Mesothelial cell of epicardium (in vitro differentiated cells): ENCODE measurements at regions not wholly inside any gene's neighbourhood (a gene's known extent, or its start where the extent isn't known, plus 50 kb on each side); places are given as distances from the start of the nearest gene placed in this dataset.

ENCODE experiments used
- DNase-seq, 2 experiments: peaks; one replicate each; pipeline ENCODE4 v3.0.0; 2021; ENCODE audit warnings: low spot score in 2 of 2; ENCODE audit not compliant: unreplicated experiment in 2 of 2
- H3K27ac Mint-ChIP-seq: 2 replicates; pipeline ENCODE4 v1.8.0; 2021; ENCODE audit warnings: mixed read lengths
- H3K27me3 Mint-ChIP-seq: 2 replicates; pipeline ENCODE4 v1.8.0; 2021; ENCODE audit warnings: low read depth, mixed read lengths
- H3K36me3 Mint-ChIP-seq: 2 replicates; pipeline ENCODE4 v1.8.0; 2021; ENCODE audit warnings: mixed read lengths
- H3K4me1 Mint-ChIP-seq: 2 replicates; pipeline ENCODE4 v1.8.0; 2021; ENCODE audit warnings: mixed read lengths
- H3K4me3 Mint-ChIP-seq: 2 replicates; pipeline ENCODE4 v1.8.0; 2021; ENCODE audit warnings: mild to moderate bottlenecking, moderate library complexity, mixed read lengths
- H3K9me3 Mint-ChIP-seq: 2 replicates; pipeline ENCODE4 v1.8.0; 2021; ENCODE audit warnings: mixed read lengths
- TF ChIP-seq, protein P1 (sequence below): fragments of 200-600 bp; sonication (generic); IDR thresholded peaks from one replicate; pipeline ENCODE4 v1.5.0; 2021; ENCODE audit warnings: antibody characterized with exemption; ENCODE audit not compliant: unreplicated experiment

DNA sequence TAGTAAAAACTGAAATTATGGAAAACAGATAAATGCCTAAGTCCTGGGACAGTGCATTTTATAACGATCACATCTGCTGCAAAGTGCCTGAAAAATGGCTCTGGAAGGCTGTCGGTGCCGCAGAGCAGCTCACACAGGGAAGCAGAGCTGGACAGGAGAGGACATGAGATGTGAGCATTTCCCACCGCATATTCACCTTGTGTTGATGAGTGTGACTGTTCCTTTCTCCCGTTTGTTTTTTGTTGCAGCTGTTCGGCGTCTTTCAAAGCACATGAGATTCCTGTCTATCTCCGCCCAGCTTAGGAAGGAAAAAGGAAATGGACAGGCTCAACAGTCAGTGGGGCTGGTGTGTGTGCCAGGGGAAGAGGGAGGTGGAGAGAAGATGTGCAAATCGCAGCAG lies 164.9 kb upstream of the SEMA6A start:
- Mint-ChIP-seq H3K36me3 (no peaks in the 10 kb centered on the region), H3K4me1 (peaks cover 19% of the 10 kb centered on the region), H3K4me3 (no peak overlapping the region), H3K27me3 (no peaks in the 10 kb centered on the region), H3K27ac (no peak overlapping the region), H3K9me3 (peaks cover 8% of the 10 kb centered on the region)
- no peak for DNase-seq
- TF ChIP-seq, protein P1, sequence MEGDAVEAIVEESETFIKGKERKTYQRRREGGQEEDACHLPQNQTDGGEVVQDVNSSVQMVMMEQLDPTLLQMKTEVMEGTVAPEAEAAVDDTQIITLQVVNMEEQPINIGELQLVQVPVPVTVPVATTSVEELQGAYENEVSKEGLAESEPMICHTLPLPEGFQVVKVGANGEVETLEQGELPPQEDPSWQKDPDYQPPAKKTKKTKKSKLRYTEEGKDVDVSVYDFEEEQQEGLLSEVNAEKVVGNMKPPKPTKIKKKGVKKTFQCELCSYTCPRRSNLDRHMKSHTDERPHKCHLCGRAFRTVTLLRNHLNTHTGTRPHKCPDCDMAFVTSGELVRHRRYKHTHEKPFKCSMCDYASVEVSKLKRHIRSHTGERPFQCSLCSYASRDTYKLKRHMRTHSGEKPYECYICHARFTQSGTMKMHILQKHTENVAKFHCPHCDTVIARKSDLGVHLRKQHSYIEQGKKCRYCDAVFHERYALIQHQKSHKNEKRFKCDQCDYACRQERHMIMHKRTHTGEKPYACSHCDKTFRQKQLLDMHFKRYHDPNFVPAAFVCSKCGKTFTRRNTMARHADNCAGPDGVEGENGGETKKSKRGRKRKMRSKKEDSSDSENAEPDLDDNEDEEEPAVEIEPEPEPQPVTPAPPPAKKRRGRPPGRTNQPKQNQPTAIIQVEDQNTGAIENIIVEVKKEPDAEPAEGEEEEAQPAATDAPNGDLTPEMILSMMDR: no peak

DNA sequence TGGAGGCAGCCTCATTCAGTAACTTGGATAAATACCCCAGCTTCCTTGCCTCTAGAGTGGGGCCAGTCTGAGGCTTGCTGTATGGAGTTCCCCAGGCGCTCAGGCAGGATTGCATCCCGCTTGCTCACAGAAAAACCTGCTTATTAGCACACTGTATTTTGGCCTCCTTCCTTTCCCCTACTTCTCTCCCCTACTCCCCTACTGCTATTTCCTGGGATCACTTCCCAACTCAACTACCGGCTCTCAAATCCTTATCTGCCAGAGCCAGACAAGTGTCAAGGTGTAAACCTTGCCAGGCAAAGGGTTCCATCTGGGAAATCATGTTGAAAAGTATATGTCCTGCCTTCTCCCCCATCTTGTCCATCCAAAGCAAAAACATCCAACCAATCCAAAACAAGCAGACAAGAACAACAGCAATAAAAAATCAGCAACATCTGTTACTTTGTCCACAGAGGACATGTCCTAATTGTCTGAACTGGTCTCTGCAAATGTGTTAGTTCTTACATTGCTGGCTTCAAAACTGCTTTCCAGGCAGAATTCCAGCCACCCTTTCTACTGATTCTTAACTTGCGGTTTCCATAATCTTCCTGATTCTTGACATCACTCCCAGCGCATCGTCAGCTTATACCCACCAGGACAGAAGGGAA lies 164.1 kb upstream of the SEMA6A start:
- H3K4me3 Mint-ChIP-seq: no peak overlapping the region
- H3K9me3 Mint-ChIP-seq: peaks cover 4% of the 10 kb centered on the region
- no peaks in the 10 kb centered on the region for H3K36me3 Mint-ChIP-seq
- no peak for DNase-seq
- no peak overlapping the region for H3K27ac Mint-ChIP-seq
- TF ChIP-seq, protein P1: no peak
- H3K27me3 Mint-ChIP-seq: no peaks in the 10 kb centered on the region
- H3K4me1 Mint-ChIP-seq: peaks cover 27% of the 10 kb centered on the region

DNA sequence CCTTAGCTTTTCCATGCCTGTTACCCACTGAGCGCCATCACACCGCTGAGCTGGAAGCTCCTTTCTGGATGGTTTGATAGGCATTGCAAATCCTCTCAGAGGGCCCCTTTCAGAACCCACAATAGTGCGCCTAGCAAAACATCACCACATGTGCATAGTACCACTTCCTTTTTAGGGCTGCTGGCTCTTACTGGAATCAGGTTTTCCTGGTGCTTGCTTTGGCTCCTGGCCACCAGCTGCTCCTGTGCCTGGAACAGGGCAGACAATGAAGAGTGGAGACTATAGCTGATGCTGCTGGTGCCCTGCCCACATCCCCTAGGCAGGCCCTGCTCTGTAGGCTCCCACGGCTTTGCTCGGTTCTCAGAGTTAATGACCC lies 163.6 kb upstream of the SEMA6A start:
- no peaks in the 10 kb centered on the region for H3K36me3 Mint-ChIP-seq
- H3K27ac Mint-ChIP-seq: no peak overlapping the region
- no peak overlapping the region for H3K4me3 Mint-ChIP-seq
- H3K4me1 Mint-ChIP-seq: peaks cover 29% of the 10 kb centered on the region
- TF ChIP-seq, protein P1: no peak
- no peak for DNase-seq
- no peaks in the 10 kb centered on the region for H3K27me3 Mint-ChIP-seq
- no peaks in the 10 kb centered on the region for H3K9me3 Mint-ChIP-seq

DNA sequence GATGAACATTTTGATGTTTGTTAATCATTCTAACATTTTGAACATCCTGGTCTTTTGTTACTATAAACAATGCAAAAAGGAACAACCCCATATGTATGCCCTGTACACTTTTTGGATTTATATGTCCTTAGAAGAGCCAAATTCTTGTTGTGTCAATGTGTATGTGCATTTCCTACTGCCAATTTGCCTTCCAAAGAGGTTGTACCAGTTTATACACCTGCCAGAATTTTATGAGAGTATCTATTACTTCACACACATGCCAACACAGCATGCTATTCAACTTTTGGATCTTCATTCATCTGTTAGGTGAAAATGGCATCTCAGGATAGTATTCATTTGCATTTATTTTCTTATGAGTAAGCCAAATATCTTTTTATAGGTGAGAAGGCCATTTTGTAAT lies 162.0 kb upstream of the SEMA6A start:
- no peak overlapping the region for H3K4me3 Mint-ChIP-seq
- H3K27ac Mint-ChIP-seq: no peak overlapping the region
- TF ChIP-seq, protein P1: no peak
- H3K9me3 Mint-ChIP-seq: no peaks in the 10 kb centered on the region
- no peaks in the 10 kb centered on the region for H3K36me3 Mint-ChIP-seq
- no peak for DNase-seq
- peaks cover 31% of the 10 kb centered on the region for H3K4me1 Mint-ChIP-seq
- H3K27me3 Mint-ChIP-seq: no peaks in the 10 kb centered on the region

DNA sequence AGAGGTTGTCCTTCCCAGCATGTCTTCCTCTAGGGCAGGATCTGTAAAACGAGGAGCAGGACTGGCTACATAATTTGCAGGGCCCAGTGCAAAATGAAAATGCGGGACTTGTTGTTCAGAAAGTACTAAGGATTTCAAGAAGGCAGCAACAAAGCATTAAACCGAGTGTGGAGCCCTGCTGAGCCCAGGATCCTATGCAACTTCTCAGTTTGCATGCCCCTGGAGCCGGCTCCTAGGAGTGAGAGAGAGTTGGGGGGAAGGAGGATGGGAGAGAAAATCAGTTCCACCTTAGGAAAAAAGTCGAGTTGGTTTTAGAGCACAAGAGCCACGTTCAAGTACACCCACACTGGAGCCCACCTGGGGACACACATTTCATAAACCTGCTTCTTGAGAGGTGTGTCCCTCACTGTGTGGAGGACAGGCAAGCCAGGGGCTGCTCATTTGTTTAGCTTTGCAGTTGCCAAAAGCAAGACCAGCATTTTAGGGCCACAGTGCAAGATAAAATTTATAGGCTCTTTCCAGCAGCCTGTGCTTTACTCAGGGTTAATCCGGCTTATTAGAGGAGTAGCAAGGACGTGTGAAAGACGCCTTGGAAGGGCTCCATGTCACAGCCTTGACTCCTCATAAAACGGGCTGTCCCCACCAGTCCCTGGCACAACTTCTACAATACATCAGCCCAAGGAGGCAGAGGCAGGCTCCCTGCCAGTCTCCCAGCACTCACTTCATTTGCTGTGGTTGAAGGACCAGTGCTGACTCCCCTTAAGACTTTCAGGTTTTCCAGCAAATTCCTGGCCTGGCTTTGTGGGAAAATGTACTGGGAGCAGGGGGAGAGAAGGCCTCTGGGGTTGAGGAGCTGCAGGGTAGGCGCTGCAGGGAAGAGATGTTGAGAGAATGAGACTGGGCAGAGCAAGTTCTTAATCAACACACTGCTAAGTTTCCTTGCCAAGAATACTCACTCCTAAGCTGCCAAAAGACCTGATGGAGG lies 159.7 kb upstream of the SEMA6A start:
- TF ChIP-seq, protein P1: no peak
- Mint-ChIP-seq H3K36me3 (no peaks in the 10 kb centered on the region), H3K27ac (peak overlapping the region; percentile 68), H3K27me3 (no peaks in the 10 kb centered on the region), H3K4me3 (no peak overlapping the region), H3K4me1 (peaks cover 31% of the 10 kb centered on the region), H3K9me3 (no peaks in the 10 kb centered on the region)
- DNase-seq: no peak
